Fibroblast of pulmonary artery (primary cell): ENCODE measurements at regions not wholly inside any gene's neighbourhood (a gene's known extent, or its start where the extent isn't known, plus 50 kb on each side); places are given as distances from the start of the nearest gene placed in this dataset.

Experiments
- DNase-seq: peaks from one replicate; pipeline ENCODE4 v3.0.0-alpha.2; 2010; ENCODE audit warnings: low read depth
- H3K4me3 ChIP-seq: replicated peaks from 2 replicates; pipeline ENCODE4 v1.5.1; 2011; ENCODE audit warnings: low read depth, mild to moderate bottlenecking, control low read depth, low read length, moderate library complexity
- CTCF ChIP-seq: IDR thresholded peaks from 2 replicates; pipeline ENCODE4 v1.5.1; 2011; ENCODE audit warnings: mild to moderate bottlenecking, control low read depth, low read length, inconsistent platforms; ENCODE audit errors: missing control alignments

- no peak for TF ChIP-seq CTCF
- no peak overlapping the region for H3K4me3 ChIP-seq
- no peak for DNase-seq
Measured at GRCh38 chr19:20349206-20349605, 182.2 kb downstream of the ZNF486 start.

GRCh38 chr19:20339444-20339843 lies 172.4 kb downstream of the ZNF486 start:
- no peak overlapping the region for H3K4me3 ChIP-seq
- TF ChIP-seq CTCF = no peak
- DNase-seq = no peak

- TF ChIP-seq CTCF = no peak
- H3K4me3 ChIP-seq = no peak overlapping the region
- DNase-seq = no peak
Measured at GRCh38 chr19:20334760-20335159, 167.7 kb downstream of the ZNF486 start.

- H3K4me3 ChIP-seq = no peak overlapping the region
- no peak for TF ChIP-seq CTCF
- no peak for DNase-seq
Measured at GRCh38 chr19:20333508-20333907, 166.5 kb downstream of the ZNF486 start.

- TF ChIP-seq CTCF = no peak
- no peak overlapping the region for H3K4me3 ChIP-seq
- no peak for DNase-seq
Measured at GRCh38 chr19:20325151-20325550, 158.1 kb downstream of the ZNF486 start.

- H3K4me3 ChIP-seq = no peak overlapping the region
- no peak for DNase-seq
- TF ChIP-seq CTCF = no peak
Measured at GRCh38 chr19:20321139-20321763, 154.2 kb downstream of the ZNF486 start.

- H3K4me3 ChIP-seq = no peak overlapping the region
- TF ChIP-seq CTCF = no peak
- DNase-seq = no peak
Measured at GRCh38 chr19:20320191-20320590, 153.2 kb downstream of the ZNF486 start.
